NCI-H1092 (cell line): ENCODE measurements at regions not wholly inside any gene's neighbourhood (a gene's known extent, or its start where the extent isn't known, plus 50 kb on each side); places are given as distances from the start of the nearest gene placed in this dataset.

ENCODE experiments used
- DNase-seq: peaks from one replicate; lab custom pipeline; 2025; lab: John Stamatoyannopoulos, UW

DNA sequence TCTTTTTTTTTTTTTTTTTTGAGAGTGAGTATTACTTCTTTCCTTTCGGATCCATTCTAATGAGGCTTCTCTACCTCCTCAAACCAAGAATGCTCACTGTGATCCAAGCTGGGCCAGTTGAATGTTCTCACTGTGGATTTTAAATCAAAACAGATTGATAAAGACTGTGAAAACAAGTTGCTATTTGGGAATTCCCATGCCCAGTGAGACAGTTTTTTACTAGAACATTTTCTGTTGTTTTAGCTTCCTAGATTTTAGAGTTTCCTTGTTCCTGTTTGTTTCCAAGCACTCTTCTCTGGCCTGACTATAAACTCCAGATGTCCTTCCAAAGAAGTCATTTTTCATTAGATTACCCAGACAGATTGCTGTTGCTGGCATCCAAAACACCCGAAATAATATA, 60.1 kb upstream of the GALNT15 start:
- DNase-seq, result no peak

- DNase-seq, result no peak
These were observed 59.5 kb upstream of the GALNT15 start for GRCh38 chr3:16114930-16115329.

GRCh38 chr3:16118396-16118795, 56.1 kb upstream of the GALNT15 start:
- DNase-seq, result no peak

- no peak for DNase-seq
These were observed 54.6 kb upstream of the GALNT15 start for GRCh38 chr3:16119887-16120286.

GRCh38 chr3:16121391-16121790, 53.1 kb upstream of the GALNT15 start:
- no peak for DNase-seq

GRCh38 chr3:16122155-16122554, 52.3 kb upstream of the GALNT15 start:
- no peak for DNase-seq

GRCh38 chr3:16122661-16123060, 51.8 kb upstream of the GALNT15 start:
- DNase-seq, result no peak

DNA sequence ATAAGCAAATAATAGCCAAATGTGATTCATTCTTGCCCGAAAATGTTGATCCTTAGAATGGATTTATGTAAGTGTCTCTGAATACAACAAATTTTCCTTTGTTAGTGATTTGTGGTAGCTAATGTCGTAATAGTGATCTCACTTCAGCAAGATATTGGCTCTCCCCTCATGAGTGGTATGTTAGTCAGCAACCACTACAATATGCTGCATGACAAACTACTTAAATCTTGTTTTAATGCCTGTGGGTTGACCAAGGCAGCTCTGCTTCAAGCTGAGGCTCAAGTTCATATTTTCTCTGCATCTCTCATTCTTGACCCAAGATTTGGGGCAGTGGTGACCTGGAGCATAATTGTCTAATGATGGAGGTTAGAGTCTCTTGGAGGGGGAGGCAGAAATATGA, 49.8 kb upstream of the GALNT15 start:
- no peak for DNase-seq
